SJCRH30 (cell line): ENCODE measurements at regions not wholly inside any gene's neighbourhood (a gene's known extent, or its start where the extent isn't known, plus 50 kb on each side); places are given as distances from the start of the nearest gene placed in this dataset.
A peak's percentile ranks its signal among the peaks of the same experiment; 100 is the strongest.

Experiments
- DNase-seq, 2 experiments: peaks; one replicate each; pipeline ENCODE4 v3.0.0-alpha.2; 2015 to 2020
- H3K27ac ChIP-seq: fragments of 250-450 bp; sonication (Bioruptor Pico); 2 replicates; pipeline ENCODE4 v1.5.1; 2020; ENCODE audit warnings: mild to moderate bottlenecking, moderate library complexity
- H3K27me3 ChIP-seq: fragments of 250-450 bp; sonication (Bioruptor Pico); 2 replicates; pipeline ENCODE4 v1.5.1; 2020; ENCODE audit warnings: mild to moderate bottlenecking, moderate library complexity
- H3K36me3 ChIP-seq: fragments of 250-450 bp; sonication (Bioruptor Pico); 2 replicates; pipeline ENCODE4 v1.5.1; 2020; ENCODE audit warnings: mild to moderate bottlenecking, moderate library complexity
- H3K4me1 ChIP-seq: fragments of 250-450 bp; sonication (Bioruptor Pico); 2 replicates; pipeline ENCODE4 v1.5.1; 2020; ENCODE audit warnings: mild to moderate bottlenecking, moderate library complexity
- H3K4me3 ChIP-seq: fragments of 250-450 bp; sonication (Bioruptor Pico); 2 replicates; pipeline ENCODE4 v1.5.1; 2020; ENCODE audit warnings: mild to moderate bottlenecking, moderate library complexity
- H3K9me3 ChIP-seq: fragments of 250-450 bp; sonication (Bioruptor Pico); replicated peaks from 2 replicates; pipeline ENCODE4 v1.5.1; 2020; ENCODE audit warnings: mild to moderate bottlenecking, moderate library complexity

DNA sequence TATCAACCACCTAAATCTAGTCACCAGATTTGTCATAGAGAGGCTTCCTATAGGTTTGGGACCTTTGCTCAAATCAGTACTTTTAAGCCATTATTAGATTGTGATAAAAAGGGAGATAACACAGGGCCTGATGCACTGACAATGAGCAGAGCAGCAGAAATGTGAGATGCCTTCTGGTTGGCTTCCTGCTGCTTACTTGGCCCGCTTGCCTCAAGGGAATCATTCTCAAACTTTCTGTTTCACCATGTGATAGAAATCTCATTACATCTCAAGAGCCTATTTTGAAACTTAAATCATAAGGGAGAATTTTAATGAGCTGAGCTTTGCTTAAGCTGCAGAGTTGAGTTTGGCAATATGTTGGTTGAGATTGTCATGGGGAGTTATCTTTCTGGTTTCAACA is 606.0 kb downstream of the DHX35 start:
- H3K27ac ChIP-seq = no peak overlapping the region
- H3K4me3 ChIP-seq = no peak overlapping the region

GRCh38 chr20:39563349-39563748 is 601.2 kb downstream of the DHX35 start:
- no peaks in the 10 kb centered on the region for H3K4me1 ChIP-seq
- no peak overlapping the region for H3K4me3 ChIP-seq
- DNase-seq = no peak
- H3K27ac ChIP-seq = no peak overlapping the region
- no peaks in the 10 kb centered on the region; the same call in 1 of the 2 replicates for H3K27me3 ChIP-seq
- no peaks in the 10 kb centered on the region for H3K9me3 ChIP-seq
- no peaks in the 10 kb centered on the region for H3K36me3 ChIP-seq

More for the DNA sequence above, 606.0 kb downstream of the DHX35 start:
- DNase-seq = no peak
- H3K4me1 ChIP-seq = no peaks in the 10 kb centered on the region
- H3K9me3 ChIP-seq = no peaks in the 10 kb centered on the region
- no peaks in the 10 kb centered on the region; the same call in 1 of the 2 replicates for H3K27me3 ChIP-seq
- H3K36me3 ChIP-seq = no peaks in the 10 kb centered on the region

- H3K4me1 ChIP-seq = no peaks in the 10 kb centered on the region
- DNase-seq = no peak
- no peaks in the 10 kb centered on the region for H3K9me3 ChIP-seq
- no peaks in the 10 kb centered on the region for H3K36me3 ChIP-seq
- H3K27me3 ChIP-seq = peaks cover 9% of the 10 kb centered on the region
- H3K4me3 ChIP-seq = no peak overlapping the region
- H3K27ac ChIP-seq = no peak overlapping the region
These were observed 592.2 kb downstream of the DHX35 start for GRCh38 chr20:39554341-39554740.

- H3K27ac ChIP-seq = no peak overlapping the region
- H3K4me3 ChIP-seq = no peak overlapping the region
- no peaks in the 10 kb centered on the region for H3K36me3 ChIP-seq
- no peak for DNase-seq
- peaks cover 9% of the 10 kb centered on the region for H3K27me3 ChIP-seq
- no peaks in the 10 kb centered on the region for H3K4me1 ChIP-seq
- no peaks in the 10 kb centered on the region for H3K9me3 ChIP-seq
These were observed 591.0 kb downstream of the DHX35 start for GRCh38 chr20:39553120-39553519.

- H3K27me3 ChIP-seq = peaks cover 9% of the 10 kb centered on the region
- H3K4me3 ChIP-seq = no peak overlapping the region
- no peaks in the 10 kb centered on the region for H3K9me3 ChIP-seq
- DNase-seq = no peak
- H3K4me1 ChIP-seq = no peaks in the 10 kb centered on the region
- no peak overlapping the region for H3K27ac ChIP-seq
- no peaks in the 10 kb centered on the region for H3K36me3 ChIP-seq
These were observed 587.6 kb downstream of the DHX35 start for GRCh38 chr20:39549733-39550132.

GRCh38 chr20:39547546-39548408 is 585.6 kb downstream of the DHX35 start:
- no peak overlapping the region for H3K27ac ChIP-seq
- 0 out of 2 replicates have a peak, but pooled peaks cover 4% of the 10 kb centered on the region for H3K9me3 ChIP-seq
- no peaks in the 10 kb centered on the region for H3K4me1 ChIP-seq
- H3K4me3 ChIP-seq = no peak overlapping the region
- no peaks in the 10 kb centered on the region for H3K36me3 ChIP-seq
- no peak for DNase-seq
- peaks cover 9% of the 10 kb centered on the region for H3K27me3 ChIP-seq

- no peak overlapping the region for H3K27ac ChIP-seq
- H3K36me3 ChIP-seq = no peaks in the 10 kb centered on the region
- 0 out of 2 replicates have a peak, but pooled peaks cover 4% of the 10 kb centered on the region for H3K9me3 ChIP-seq
- no peaks in the 10 kb centered on the region for H3K4me1 ChIP-seq
- H3K4me3 ChIP-seq = no peak overlapping the region
- DNase-seq = no peak
- H3K27me3 ChIP-seq = no peaks in the 10 kb centered on the region
These were observed 579.1 kb downstream of the DHX35 start for GRCh38 chr20:39541136-39541803.

DNA sequence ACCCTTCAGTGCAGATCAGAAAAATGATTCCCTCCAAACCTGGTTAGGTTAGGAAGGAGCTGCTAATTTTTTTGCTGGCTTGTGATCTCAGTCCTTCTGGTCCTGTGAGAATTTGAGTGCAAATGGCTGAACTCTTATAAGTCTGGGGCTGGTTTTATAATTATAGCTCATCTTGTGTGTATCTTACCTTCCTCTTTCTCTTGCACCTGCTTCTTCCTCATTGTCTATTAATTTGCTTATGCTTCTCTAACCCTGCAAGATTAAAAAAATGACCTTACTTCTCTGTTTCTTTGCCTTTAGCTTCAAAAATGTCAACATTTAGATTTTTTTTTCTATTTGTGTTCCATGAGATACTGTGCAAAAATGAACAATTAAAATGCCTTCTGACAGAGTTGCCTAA is 576.2 kb downstream of the DHX35 start:
- Histone ChIP-seq H3K27ac (no peak overlapping the region), H3K9me3 (0 out of 2 replicates have a peak, but pooled peaks cover 1% of the 10 kb centered on the region), H3K27me3 (no peaks in the 10 kb centered on the region), H3K36me3 (no peaks in the 10 kb centered on the region), H3K4me1 (no peaks in the 10 kb centered on the region), H3K4me3 (no peak overlapping the region)
- DNase-seq = no peak

DNA sequence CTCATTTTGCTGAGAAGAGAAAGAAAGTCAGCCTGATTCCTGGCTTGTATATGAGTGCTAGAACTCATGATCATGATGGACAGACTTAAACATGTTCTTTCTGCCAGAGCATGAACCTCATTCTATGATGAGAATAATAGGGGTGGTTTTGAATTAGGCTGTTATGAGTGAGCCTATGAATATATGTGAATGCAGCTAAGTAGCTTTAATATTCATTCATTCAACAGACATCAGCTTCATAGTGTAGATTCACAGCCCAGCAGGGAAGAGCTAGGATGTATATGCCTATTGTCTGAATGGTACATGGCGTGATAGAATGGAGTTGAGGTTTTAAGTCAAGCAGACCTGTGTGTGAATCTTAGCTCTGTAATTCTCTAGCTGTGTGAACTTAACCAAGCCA is 573.2 kb downstream of the DHX35 start:
- H3K4me3 ChIP-seq = no peak overlapping the region
- H3K9me3 ChIP-seq = no peaks in the 10 kb centered on the region
- DNase-seq = no peak
- no peak overlapping the region for H3K27ac ChIP-seq
- no peaks in the 10 kb centered on the region for H3K36me3 ChIP-seq
- H3K27me3 ChIP-seq = no peaks in the 10 kb centered on the region
- H3K4me1 ChIP-seq = no peaks in the 10 kb centered on the region

- H3K4me3 ChIP-seq = no peak overlapping the region
- no peaks in the 10 kb centered on the region for H3K9me3 ChIP-seq
- H3K4me1 ChIP-seq = no peaks in the 10 kb centered on the region
- no peak for DNase-seq
- peaks cover 3% of the 10 kb centered on the region; the same call in 1 of the 2 replicates for H3K27me3 ChIP-seq
- H3K36me3 ChIP-seq = no peaks in the 10 kb centered on the region
- H3K27ac ChIP-seq = no peak overlapping the region
These were observed 572.7 kb downstream of the DHX35 start for GRCh38 chr20:39534846-39535245.

GRCh38 chr20:39533858-39534257 is 571.7 kb downstream of the DHX35 start:
- no peak for DNase-seq
- Histone ChIP-seq H3K27me3 (peaks cover 5% of the 10 kb centered on the region; the same call in 1 of the 2 replicates), H3K4me3 (no peak overlapping the region), H3K9me3 (no peaks in the 10 kb centered on the region), H3K27ac (no peak overlapping the region), H3K36me3 (no peaks in the 10 kb centered on the region), H3K4me1 (no peaks in the 10 kb centered on the region)

DNA sequence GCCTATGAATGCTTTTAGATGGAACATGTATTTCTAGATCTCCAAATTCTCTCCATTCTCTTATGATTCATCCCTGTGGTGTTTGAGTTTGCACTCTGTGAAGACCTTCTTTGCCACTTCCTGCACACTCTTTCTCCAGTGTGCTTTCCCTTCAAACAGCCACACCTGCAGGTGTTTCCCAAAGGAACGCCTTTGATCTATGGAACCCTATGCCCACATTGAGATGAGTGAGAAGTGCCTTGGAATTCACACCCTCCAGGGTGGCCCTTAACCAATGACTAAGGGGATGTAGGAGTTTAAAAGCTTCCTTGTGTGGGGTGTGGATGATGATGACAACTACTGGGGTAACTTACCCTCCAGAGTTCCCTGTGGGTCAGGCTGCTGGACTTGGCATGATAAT is 570.1 kb downstream of the DHX35 start:
- DNase-seq = no peak
- Histone ChIP-seq H3K36me3 (no peaks in the 10 kb centered on the region), H3K27me3 (peaks cover 5% of the 10 kb centered on the region; the same call in 1 of the 2 replicates), H3K4me3 (no peak overlapping the region), H3K4me1 (no peaks in the 10 kb centered on the region), H3K27ac (no peak overlapping the region), H3K9me3 (no peaks in the 10 kb centered on the region)

GRCh38 chr20:39528436-39528835 is 566.3 kb downstream of the DHX35 start:
- DNase-seq = no peak
- H3K27me3 ChIP-seq = peaks cover 16% of the 10 kb centered on the region
- no peak overlapping the region for H3K4me3 ChIP-seq
- H3K27ac ChIP-seq = no peak overlapping the region
- H3K9me3 ChIP-seq = no peaks in the 10 kb centered on the region
- H3K36me3 ChIP-seq = no peaks in the 10 kb centered on the region
- no peaks in the 10 kb centered on the region for H3K4me1 ChIP-seq

DNA sequence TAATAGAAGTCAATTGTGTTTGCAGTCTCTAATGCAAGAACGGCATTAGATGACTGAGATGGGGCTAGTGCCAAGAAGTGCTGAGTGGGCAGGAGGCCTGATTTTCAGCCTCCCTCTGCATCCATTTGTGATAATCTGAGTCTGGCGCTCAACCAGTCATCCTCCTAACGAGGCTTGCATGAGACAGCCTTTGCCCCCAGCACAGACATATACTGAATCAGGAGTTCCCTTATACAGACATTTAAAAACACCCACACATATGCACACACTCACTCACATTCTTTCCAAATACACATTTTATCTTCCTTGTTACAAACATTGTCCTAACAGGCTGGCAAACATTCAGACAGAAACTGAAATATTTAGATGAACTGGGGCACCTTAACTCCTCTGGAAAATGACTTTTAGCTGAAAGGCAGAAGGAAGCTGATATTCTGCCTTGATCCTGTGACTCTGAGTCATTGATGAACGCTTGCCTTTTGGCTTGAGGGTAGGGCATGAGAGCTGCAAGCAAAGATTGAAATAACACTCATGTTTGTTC is 562.3 kb downstream of the DHX35 start:
- DNase-seq = no peak
- no peak overlapping the region for H3K27ac ChIP-seq
- no peaks in the 10 kb centered on the region for H3K4me1 ChIP-seq
- H3K4me3 ChIP-seq = no peak overlapping the region
- peaks cover 14% of the 10 kb centered on the region for H3K27me3 ChIP-seq
- H3K36me3 ChIP-seq = no peaks in the 10 kb centered on the region
- no peaks in the 10 kb centered on the region for H3K9me3 ChIP-seq

DNA sequence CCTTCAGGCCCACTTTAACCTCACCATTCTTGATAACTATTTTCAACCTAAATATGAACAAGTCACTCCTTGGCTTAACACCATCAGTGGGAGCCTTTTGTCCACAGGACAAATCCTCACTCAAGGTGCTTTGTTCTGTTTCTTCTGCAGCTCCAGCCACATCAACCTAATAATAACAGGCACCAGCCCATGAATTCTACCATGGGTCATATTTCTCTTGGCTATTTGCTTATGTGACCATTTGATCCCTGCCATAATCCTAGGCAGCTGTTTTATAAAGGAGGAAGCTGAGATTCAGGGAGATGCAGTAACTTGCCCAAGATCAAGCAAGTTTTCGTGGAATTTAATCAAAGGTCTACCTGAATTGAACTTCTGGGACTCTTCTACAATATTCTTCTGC is 561.3 kb downstream of the DHX35 start:
- Histone ChIP-seq H3K27ac (no peak overlapping the region), H3K36me3 (no peaks in the 10 kb centered on the region), H3K27me3 (peaks cover 15% of the 10 kb centered on the region; the same call in 1 of the 2 replicates), H3K4me1 (no peaks in the 10 kb centered on the region), H3K9me3 (no peaks in the 10 kb centered on the region), H3K4me3 (no peak overlapping the region)
- DNase-seq = peak in 1 of 2 experiments; percentile 32
